ENCODE measurements at regions not wholly inside any gene's neighbourhood (a gene's known extent, or its start where the extent isn't known, plus 50 kb on each side); places are given as distances from the start of the nearest gene placed in this dataset.

DNA sequence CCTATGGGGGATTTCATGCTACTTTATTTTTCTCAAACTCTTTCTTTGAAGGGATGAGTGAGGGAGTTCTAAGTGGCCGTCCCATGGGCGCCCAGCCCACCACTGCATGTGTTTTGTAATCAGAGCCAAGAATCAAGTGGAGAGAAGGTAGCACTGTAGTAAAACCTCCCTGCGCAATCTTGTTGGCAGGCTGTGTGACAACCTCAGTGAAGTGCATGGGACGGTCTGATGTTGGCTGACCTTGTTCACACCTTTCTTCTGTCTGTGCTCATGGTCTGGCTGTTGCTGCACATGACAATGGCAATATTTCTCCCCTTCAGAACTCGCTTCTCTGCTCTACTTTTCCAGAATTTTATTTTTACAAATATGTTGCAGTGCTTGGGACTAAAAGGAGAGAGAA is 71.2 kb upstream of the SHISA3 start:
- TF ChIP-seq, protein P1, sequence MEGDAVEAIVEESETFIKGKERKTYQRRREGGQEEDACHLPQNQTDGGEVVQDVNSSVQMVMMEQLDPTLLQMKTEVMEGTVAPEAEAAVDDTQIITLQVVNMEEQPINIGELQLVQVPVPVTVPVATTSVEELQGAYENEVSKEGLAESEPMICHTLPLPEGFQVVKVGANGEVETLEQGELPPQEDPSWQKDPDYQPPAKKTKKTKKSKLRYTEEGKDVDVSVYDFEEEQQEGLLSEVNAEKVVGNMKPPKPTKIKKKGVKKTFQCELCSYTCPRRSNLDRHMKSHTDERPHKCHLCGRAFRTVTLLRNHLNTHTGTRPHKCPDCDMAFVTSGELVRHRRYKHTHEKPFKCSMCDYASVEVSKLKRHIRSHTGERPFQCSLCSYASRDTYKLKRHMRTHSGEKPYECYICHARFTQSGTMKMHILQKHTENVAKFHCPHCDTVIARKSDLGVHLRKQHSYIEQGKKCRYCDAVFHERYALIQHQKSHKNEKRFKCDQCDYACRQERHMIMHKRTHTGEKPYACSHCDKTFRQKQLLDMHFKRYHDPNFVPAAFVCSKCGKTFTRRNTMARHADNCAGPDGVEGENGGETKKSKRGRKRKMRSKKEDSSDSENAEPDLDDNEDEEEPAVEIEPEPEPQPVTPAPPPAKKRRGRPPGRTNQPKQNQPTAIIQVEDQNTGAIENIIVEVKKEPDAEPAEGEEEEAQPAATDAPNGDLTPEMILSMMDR (IDR thresholded peaks at IDR 0.05 in 8 of 11, conservative IDR thresholded peaks at IDR 0.05 in 3 of 11), result no peak
- TF ChIP-seq POLR2A (IDR thresholded peaks at IDR 0.05) (no peak), POLR2AphosphoS5 (IDR thresholded peaks at IDR 0.05) (no peak)

Measured in spleen (tissue), 7 donors.